ENCODE measurements at regions not wholly inside any gene's neighbourhood (a gene's known extent, or its start where the extent isn't known, plus 50 kb on each side); places are given as distances from the start of the nearest gene placed in this dataset.

GRCh38 chr11:134474070-134474860 lies 62.2 kb upstream of the B3GAT1 start:
- TF ChIP-seq FOXK2 (IDR thresholded peaks at IDR 0.05) (no peak), FOXA1 (IDR thresholded peaks at IDR 0.05) (no peak)
